ENCODE measurements at regions not wholly inside any gene's neighbourhood (a gene's known extent, or its start where the extent isn't known, plus 50 kb on each side); places are given as distances from the start of the nearest gene placed in this dataset.

DNA sequence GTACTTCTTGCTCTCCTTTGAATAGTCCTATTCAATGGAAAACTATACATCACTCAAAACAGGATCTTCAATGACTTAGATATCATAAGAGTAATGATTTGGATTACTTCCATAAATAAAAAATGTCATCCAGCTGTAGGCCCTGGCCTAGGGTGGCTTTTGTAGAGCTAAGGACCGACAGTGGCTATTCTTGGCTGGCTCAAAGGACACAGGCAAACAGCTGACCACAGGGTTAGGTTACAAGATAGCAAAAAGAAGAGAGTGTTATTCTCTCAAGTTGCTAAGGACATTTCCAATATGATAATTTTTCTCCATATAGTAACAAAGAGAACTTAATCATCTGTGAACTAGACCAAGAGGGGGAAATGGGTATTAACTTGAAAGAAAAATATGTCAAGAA, 495.1 kb downstream of the PLPP3 start:
- WGBS = 39% methylated on average over 1 of the region's 1 CpG
- ATAC-seq (peak in 1 of 2 donors; percentile 59), DNase-seq (no peak)
- no peak overlapping the region for H3K27ac ChIP-seq (ENCODE audit: low read length)
- no peak overlapping the region for H3K4me3 ChIP-seq (ENCODE audit: low read length)
- H3K9me3 ChIP-seq (ENCODE audit: control insufficient read depth, low read length) = no peaks in the 10 kb centered on the region
- intact Hi-C loops (cut with DNase I) = no loop called here
- H3K27me3 ChIP-seq (ENCODE audit: control insufficient read depth, insufficient read depth) = no peaks in the 10 kb centered on the region
- peaks cover 2% of the 10 kb centered on the region for H3K4me1 ChIP-seq (ENCODE audit: control insufficient read depth, insufficient read depth, low read length)

DNA sequence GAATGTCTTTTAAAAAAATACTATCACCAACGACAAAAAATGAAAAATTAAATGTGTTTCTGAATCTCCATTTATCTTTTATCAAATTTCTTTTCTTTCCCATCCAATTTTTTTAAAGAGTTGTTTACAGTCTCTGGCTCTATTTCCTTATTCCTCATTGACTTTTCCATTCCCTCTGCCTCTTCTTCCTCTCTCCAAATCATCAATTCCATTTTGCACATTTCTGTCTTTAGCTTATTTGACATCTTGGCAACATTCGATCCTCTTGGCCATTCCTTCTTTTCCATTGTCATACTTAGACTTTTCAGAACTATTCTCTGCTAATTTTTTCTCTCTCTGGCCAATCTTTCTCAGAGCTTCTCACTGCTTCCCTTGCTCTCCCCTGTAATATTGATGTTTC, 497.6 kb downstream of the PLPP3 start:
- Histone ChIP-seq H3K4me1 (ENCODE audit: control insufficient read depth, insufficient read depth, low read length) (peaks cover 2% of the 10 kb centered on the region), H3K4me3 (ENCODE audit: low read length) (no peak overlapping the region), H3K27ac (ENCODE audit: low read length) (no peak overlapping the region), H3K27me3 (ENCODE audit: control insufficient read depth, insufficient read depth) (no peaks in the 10 kb centered on the region), H3K9me3 (ENCODE audit: control insufficient read depth, low read length) (no peaks in the 10 kb centered on the region)
- ATAC-seq = no peak
- DNase-seq = no peak
- 49% methylated on average over 2 of the region's 2 CpGs for WGBS
- intact Hi-C loops (cut with DNase I) = no loop called here

DNA sequence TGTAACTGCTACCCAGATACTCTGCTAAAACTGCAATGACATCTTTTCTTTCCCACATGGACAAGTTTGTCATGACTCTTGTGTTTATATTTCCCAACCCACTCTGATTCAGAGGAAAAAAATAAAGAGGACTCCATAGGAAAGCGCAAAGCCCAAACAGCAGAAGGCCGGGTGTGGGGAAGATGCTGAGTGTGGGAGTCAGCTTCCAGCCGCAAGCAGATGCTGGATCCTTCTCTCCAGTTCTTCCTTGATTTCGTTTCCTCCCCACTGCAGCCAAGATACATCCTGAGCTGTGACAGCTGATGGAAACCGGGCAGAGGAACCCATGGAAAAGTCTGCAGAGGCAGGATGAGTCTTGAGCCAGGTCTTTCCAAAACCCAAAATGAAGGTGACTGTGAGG, 498.2 kb downstream of the PLPP3 start:
- no peaks in the 10 kb centered on the region for H3K9me3 ChIP-seq (ENCODE audit: control insufficient read depth, low read length)
- peaks cover 2% of the 10 kb centered on the region for H3K4me1 ChIP-seq (ENCODE audit: control insufficient read depth, insufficient read depth, low read length)
- ATAC-seq (peak; percentile 56 to 88), DNase-seq (peak; percentile 43 to 53 (median 49))
- H3K27ac ChIP-seq (ENCODE audit: low read length) = no peak overlapping the region
- no peaks in the 10 kb centered on the region for H3K27me3 ChIP-seq (ENCODE audit: control insufficient read depth, insufficient read depth)
- no peak overlapping the region for H3K4me3 ChIP-seq (ENCODE audit: low read length)
- WGBS = 42% methylated on average over 5 of the region's 5 CpGs
- intact Hi-C loops (cut with DNase I) = no loop called here

DNA sequence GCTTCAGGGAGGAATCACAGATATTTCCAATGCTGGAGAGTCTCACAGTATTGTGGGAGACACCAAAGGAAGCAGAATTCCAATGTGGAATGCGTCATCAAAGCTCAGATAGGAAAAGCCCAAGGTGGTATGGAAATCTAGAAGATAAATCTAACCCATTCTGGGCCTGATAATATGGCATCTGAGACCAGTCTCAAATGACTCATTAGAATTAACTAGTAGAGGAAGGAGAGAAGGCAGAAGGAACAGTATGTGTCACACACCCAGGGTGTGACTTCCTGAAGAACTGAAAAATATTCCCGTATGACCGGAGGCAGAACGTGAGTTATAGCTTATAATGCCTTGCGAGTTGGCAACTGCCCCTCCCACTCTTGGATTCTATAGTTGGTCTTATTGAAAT, 499.2 kb downstream of the PLPP3 start:
- H3K27ac ChIP-seq (ENCODE audit: low read length) = no peak overlapping the region
- 74% methylated on average over 5 of the region's 5 CpGs for WGBS
- intact Hi-C loops (cut with DNase I) = no loop called here

DNA sequence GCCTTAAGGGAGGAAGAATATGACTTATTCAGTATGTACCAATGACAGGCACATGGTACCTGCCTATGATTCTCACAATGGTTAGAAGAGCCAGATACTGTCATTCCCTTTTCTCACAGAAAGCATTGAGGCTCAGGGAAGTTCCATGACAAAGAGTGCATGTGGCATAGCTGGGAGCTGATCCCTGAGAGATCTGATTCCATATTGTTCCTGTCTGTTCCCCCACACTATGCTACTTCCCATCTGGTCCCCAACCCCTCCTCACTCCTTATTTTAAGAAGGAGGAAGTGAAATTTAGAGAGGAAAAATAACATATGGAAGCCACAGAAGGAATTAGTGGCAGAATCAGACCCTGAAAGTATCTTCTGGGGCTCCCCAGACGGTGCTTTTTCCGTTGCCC, 500.0 kb downstream of the PLPP3 start:
- no peaks in the 10 kb centered on the region for H3K9me3 ChIP-seq (ENCODE audit: control insufficient read depth, low read length)
- no peaks in the 10 kb centered on the region for H3K27me3 ChIP-seq (ENCODE audit: control insufficient read depth, insufficient read depth)
- no peak for DNase-seq
- peaks cover 3% of the 10 kb centered on the region for H3K4me1 ChIP-seq (ENCODE audit: control insufficient read depth, insufficient read depth, low read length)
- no peak overlapping the region for H3K27ac ChIP-seq (ENCODE audit: low read length)
- no peak for ATAC-seq
- H3K4me3 ChIP-seq (ENCODE audit: low read length) = no peak overlapping the region
- intact Hi-C loops (cut with DNase I) = no loop called here
- WGBS = 86% methylated on average over 2 of the region's 2 CpGs

More for the DNA sequence above, 499.2 kb downstream of the PLPP3 start:
- H3K4me1 ChIP-seq (ENCODE audit: control insufficient read depth, insufficient read depth, low read length) = peaks cover 2% of the 10 kb centered on the region
- DNase-seq (no peak), ATAC-seq (peak in 1 of 2 donors; percentile 56)
- H3K4me3 ChIP-seq (ENCODE audit: low read length) = no peak overlapping the region
- no peaks in the 10 kb centered on the region for H3K9me3 ChIP-seq (ENCODE audit: control insufficient read depth, low read length)
- no peaks in the 10 kb centered on the region for H3K27me3 ChIP-seq (ENCODE audit: control insufficient read depth, insufficient read depth)

DNA sequence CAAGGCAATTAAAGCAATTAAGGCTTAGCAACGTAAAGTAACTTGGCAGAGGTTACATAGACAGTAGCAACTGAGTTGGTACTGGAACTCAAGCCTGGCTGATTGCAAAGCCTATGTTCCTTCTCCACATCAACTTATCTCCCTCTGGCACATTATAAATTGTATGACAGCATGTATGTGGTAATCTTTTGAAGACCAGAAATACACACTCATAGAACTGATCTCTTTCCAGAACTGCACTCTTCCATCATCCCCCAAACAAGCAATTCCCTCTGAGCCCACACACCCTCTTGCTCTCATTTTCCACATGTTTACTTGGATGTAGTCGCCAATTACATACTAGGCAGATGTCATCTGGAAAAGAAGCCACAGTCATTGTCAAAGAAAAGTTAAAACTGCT, 502.2 kb downstream of the PLPP3 start:
- Histone ChIP-seq H3K4me3 (ENCODE audit: low read length) (no peak overlapping the region), H3K27me3 (ENCODE audit: control insufficient read depth, insufficient read depth) (no peaks in the 10 kb centered on the region), H3K4me1 (ENCODE audit: control insufficient read depth, insufficient read depth, low read length) (peaks cover 7% of the 10 kb centered on the region), H3K9me3 (ENCODE audit: control insufficient read depth, low read length) (no peaks in the 10 kb centered on the region), H3K27ac (ENCODE audit: low read length) (no peak overlapping the region)
- ATAC-seq (peak in 1 of 2 donors; percentile 9), DNase-seq (no peak)
- intact Hi-C loops (cut with DNase I) = no loop called here
- WGBS = 50% methylated on average over 2 of the region's 2 CpGs

DNA sequence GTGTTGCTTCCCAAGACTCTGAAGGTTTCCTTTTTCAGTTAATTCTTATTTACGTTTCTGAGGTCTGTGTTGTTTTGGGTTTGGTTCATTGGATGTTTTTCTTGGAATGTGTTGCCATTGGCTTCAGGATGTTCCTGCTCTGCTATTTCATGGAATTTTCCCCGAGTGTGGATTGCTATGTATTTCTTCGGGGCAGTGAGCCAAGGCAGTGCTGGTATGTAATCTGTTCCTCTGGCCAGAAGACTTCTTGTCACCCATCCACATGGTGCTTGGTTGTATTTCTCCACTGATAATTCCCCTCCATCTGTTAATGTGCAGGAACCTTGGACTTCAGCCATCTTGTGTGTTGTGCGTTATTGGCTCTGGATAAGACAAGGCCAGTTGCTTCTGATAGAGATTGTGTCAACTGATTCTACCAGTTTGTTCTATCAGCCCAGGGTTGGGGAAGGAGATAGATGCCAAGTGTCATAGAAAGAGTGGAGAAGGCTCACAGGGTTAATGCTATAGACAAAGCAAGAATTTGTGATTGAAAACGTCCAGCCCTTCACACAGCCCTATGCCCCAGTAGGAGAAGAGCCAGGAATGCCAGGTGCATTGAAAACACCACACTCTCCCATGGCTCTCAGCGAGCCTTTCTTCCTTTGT, 505.2 kb downstream of the PLPP3 start:
- Histone ChIP-seq H3K9me3 (ENCODE audit: control insufficient read depth, low read length) (no peaks in the 10 kb centered on the region), H3K27me3 (ENCODE audit: control insufficient read depth, insufficient read depth) (no peaks in the 10 kb centered on the region), H3K27ac (ENCODE audit: low read length) (peak overlapping the region; percentile 36), H3K4me1 (ENCODE audit: control insufficient read depth, insufficient read depth, low read length) (peaks cover 5% of the 10 kb centered on the region), H3K4me3 (ENCODE audit: low read length) (no peak overlapping the region)
- intact Hi-C loops (cut with DNase I) = no loop called here
- peak; percentile 94 to 95 for ATAC-seq
- 22% methylated on average over 6 of the region's 6 CpGs for WGBS
- peak; percentile 76 to 91 (median 85) for DNase-seq

DNA sequence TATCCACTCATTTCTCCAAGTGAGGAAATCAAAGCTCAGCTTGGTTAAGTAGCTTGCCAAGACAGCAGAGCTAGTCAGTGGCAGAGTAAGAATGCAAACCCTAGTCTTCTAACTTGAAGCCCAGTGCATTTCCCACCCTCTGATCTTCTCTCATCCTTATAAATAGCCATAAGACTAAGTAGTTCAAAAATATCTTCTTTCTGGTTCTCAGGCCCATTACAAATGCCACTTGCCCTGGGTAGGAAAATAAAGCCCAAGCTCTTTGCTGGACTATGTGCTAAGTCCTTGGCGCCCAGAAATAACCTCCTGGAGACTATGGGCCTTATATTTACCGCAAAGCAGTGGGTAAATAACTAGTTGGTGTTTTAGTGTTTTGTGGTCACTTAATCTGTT, 505.8 kb downstream of the PLPP3 start:
- DNase-seq (no peak), ATAC-seq (peak in 1 of 2 donors; percentile 44)
- Histone ChIP-seq H3K4me1 (ENCODE audit: control insufficient read depth, insufficient read depth, low read length) (peaks cover 5% of the 10 kb centered on the region), H3K27ac (ENCODE audit: low read length) (peak overlapping the region; percentile 76), H3K4me3 (ENCODE audit: low read length) (no peak overlapping the region), H3K27me3 (ENCODE audit: control insufficient read depth, insufficient read depth) (no peaks in the 10 kb centered on the region), H3K9me3 (ENCODE audit: control insufficient read depth, low read length) (no peaks in the 10 kb centered on the region)
- intact Hi-C loops (cut with DNase I) = no loop called here
- WGBS = 62% methylated on average over 2 of the region's 2 CpGs

DNA sequence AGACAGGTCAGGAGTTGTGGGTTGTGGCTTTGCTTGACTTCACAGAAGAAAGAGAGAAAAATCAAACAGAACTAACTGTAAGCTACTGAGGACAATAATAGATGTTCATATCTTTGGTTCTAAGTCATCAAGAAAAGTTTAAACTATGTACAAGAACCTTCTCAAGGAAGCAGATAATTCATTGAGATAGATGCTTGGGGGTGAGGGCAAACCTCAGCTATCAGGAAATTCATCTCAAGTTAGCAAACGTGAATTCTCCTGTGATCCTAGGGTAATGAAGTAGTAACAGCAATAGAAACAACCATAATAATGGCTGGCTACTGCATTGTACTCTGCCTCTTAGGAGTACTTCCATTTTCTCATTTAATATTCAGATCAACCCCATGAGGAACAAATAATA, 506.2 kb downstream of the PLPP3 start:
- Histone ChIP-seq H3K27me3 (ENCODE audit: control insufficient read depth, insufficient read depth) (no peaks in the 10 kb centered on the region), H3K4me3 (ENCODE audit: low read length) (no peak overlapping the region), H3K27ac (ENCODE audit: low read length) (no peak overlapping the region), H3K9me3 (ENCODE audit: control insufficient read depth, low read length) (no peaks in the 10 kb centered on the region), H3K4me1 (ENCODE audit: control insufficient read depth, insufficient read depth, low read length) (peaks cover 5% of the 10 kb centered on the region)
- 45% methylated on average over 1 of the region's 1 CpG for WGBS
- no peak for DNase-seq
- no peak for ATAC-seq
- intact Hi-C loops (cut with DNase I) = no loop called here

DNA sequence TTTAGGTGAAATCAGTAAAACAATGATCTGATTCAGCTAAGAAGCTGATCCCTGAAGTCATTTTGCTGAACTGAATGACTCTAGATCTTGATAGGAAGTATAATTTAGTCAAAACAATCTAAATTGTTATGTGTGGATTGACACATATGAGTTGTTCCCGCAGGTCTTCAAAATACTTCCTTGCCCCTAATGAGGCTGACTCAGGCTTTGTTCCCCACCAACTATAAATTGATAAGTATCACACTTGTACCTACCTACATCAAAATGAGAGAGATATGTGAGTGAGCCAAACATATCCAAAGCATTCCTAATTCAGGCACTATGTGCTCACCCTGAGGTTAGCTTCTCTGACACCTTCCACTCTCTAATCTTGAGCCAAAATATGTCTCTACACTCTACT, 507.1 kb downstream of the PLPP3 start:
- WGBS = 87% methylated on average over 1 of the region's 1 CpG
- no peak for ATAC-seq

DNA sequence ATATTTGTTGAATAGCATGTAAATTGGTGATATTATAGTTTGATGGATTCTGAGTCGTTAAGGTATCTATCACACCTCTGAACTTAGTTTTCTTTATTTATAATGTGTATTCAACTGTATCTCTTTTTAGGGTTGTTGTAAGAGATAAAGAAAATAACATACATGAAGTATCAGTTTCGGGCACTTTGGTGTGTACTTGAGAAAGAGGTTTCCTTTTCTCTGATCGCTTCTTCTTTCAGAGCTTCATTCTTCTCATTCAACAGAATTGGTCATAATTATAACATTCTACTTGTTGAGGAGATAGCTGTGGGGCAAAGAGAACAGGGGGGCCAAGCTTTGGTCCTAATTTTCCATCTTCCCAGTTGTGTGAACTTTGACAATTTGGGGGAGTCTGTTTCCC, 508.0 kb downstream of the PLPP3 start:
- H3K9me3 ChIP-seq (ENCODE audit: control insufficient read depth, low read length) = no peaks in the 10 kb centered on the region
- H3K27ac ChIP-seq (ENCODE audit: low read length) = no peak overlapping the region
- ATAC-seq (no peak), DNase-seq (no peak)
- H3K4me3 ChIP-seq (ENCODE audit: low read length) = no peak overlapping the region
- no peaks in the 10 kb centered on the region for H3K27me3 ChIP-seq (ENCODE audit: control insufficient read depth, insufficient read depth)
- intact Hi-C loops (cut with DNase I) = no loop called here
- peaks cover 5% of the 10 kb centered on the region for H3K4me1 ChIP-seq (ENCODE audit: control insufficient read depth, insufficient read depth, low read length)
- 97% methylated on average over 3 of the region's 3 CpGs for WGBS

More for the DNA sequence above, 507.1 kb downstream of the PLPP3 start:
- H3K4me1 ChIP-seq (ENCODE audit: control insufficient read depth, insufficient read depth, low read length) = peaks cover 5% of the 10 kb centered on the region
- no peaks in the 10 kb centered on the region for H3K9me3 ChIP-seq (ENCODE audit: control insufficient read depth, low read length)
- no peak overlapping the region for H3K27ac ChIP-seq (ENCODE audit: low read length)
- H3K27me3 ChIP-seq (ENCODE audit: control insufficient read depth, insufficient read depth) = no peaks in the 10 kb centered on the region
- intact Hi-C loops (cut with DNase I) = no loop called here
- DNase-seq = no peak
- H3K4me3 ChIP-seq (ENCODE audit: low read length) = no peak overlapping the region

DNA sequence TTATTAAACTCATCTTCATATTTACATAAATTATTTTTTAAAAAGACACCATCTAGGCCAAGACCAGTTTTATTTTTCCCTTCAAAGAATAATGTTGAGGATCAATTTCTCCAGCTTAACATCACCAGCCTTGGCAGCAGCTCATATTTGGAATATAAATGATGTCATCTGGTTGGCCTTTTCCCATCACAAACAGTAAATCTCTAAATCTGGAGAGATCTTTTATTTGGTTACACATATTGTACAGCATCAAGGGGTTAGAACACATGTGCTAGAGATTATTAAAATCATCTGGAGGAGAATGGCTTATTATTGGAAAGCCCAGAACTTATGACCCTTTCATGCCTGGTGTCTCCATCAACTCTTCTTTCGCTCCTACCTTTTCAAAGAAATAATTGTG, 508.8 kb downstream of the PLPP3 start:
- H3K4me1 ChIP-seq (ENCODE audit: control insufficient read depth, insufficient read depth, low read length) = peaks cover 5% of the 10 kb centered on the region
- ATAC-seq = no peak
- DNase-seq = no peak
- H3K27me3 ChIP-seq (ENCODE audit: control insufficient read depth, insufficient read depth) = no peaks in the 10 kb centered on the region
- H3K9me3 ChIP-seq (ENCODE audit: control insufficient read depth, low read length) = no peaks in the 10 kb centered on the region
- intact Hi-C loops (cut with DNase I) = no loop called here
- 91% methylated on average over 1 of the region's 1 CpG for WGBS
- H3K4me3 ChIP-seq (ENCODE audit: low read length) = no peak overlapping the region
- H3K27ac ChIP-seq (ENCODE audit: low read length) = no peak overlapping the region

All from right cardiac atrium (tissue), 5 donors.